ENCODE measurements at regions not wholly inside any gene's neighbourhood (a gene's known extent, or its start where the extent isn't known, plus 50 kb on each side); places are given as distances from the start of the nearest gene placed in this dataset.

DNA sequence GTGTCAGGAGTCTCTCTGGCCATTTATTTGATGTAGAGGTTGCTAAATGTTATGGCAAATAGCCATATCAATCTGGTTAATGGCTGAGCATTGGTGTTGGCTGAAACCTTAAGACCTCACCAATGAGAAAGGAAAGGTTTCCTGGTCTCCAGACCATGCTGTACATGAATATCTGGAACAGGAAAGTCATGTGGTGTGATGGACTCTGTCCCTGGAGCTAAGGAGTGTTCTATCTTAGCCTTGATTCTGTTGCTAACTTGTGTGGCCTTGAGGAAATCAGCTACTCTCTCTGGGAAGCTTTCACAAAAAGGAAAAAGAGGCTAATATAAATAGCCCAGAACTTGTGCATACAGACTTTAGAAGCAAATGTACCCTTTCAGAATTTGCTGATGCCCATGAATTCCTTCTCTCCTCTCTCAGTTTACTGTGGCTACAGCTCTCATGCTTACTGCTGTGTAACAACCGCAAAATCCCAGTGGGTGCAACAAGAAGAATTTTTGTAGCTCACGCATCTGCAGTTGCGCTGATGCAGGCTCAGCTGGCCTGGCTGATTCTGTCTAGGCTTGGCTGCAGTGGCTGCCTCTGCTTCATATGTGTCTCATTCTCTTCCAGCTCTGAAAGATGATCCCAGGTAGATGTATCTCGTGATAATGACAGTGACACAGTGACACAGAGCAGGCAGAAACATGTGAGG lies 287.5 kb downstream of the NPIPA8 start:
- Histone ChIP-seq H3K27ac (no peak overlapping the region), H3K4me1 (ENCODE audit: insufficient read depth) (no peaks in the 10 kb centered on the region), H3K27me3 (no peaks in the 10 kb centered on the region), H3K4me3 (no peak overlapping the region), H3K36me3 (no peaks in the 10 kb centered on the region), H3K9me3 (no peaks in the 10 kb centered on the region)
- DNase-seq, result no peak
- 66 to 72% (median 71%) methylated on average over 4 of the region's 4 CpGs for WGBS, 3 donors
- intact Hi-C loops (cut with DNase I), result no loop called here
- no peak for TF ChIP-seq POLR2A (IDR thresholded peaks at IDR 0.05)
- TF ChIP-seq, protein P1, sequence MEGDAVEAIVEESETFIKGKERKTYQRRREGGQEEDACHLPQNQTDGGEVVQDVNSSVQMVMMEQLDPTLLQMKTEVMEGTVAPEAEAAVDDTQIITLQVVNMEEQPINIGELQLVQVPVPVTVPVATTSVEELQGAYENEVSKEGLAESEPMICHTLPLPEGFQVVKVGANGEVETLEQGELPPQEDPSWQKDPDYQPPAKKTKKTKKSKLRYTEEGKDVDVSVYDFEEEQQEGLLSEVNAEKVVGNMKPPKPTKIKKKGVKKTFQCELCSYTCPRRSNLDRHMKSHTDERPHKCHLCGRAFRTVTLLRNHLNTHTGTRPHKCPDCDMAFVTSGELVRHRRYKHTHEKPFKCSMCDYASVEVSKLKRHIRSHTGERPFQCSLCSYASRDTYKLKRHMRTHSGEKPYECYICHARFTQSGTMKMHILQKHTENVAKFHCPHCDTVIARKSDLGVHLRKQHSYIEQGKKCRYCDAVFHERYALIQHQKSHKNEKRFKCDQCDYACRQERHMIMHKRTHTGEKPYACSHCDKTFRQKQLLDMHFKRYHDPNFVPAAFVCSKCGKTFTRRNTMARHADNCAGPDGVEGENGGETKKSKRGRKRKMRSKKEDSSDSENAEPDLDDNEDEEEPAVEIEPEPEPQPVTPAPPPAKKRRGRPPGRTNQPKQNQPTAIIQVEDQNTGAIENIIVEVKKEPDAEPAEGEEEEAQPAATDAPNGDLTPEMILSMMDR (IDR thresholded peaks at IDR 0.05), result no peak
- no peak for TF ChIP-seq EP300 (IDR thresholded peaks at IDR 0.05)

DNA sequence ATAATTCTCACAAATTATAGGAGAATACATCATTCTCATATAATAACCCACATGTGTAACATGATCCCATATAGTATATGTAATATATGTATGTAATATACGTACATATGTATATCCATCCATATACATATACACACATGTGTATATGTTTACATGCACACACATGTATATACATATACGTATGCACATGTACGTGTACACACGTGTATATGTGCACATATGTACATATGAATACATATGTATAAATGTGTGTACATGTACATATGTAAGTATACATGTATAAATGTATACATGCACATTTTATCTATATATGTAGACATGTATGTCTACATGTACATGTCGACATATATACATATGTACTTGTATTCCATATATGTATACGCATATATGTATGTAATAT lies 288.8 kb downstream of the NPIPA8 start:
- H3K9me3 ChIP-seq, result no peaks in the 10 kb centered on the region
- H3K4me1 ChIP-seq (ENCODE audit: insufficient read depth), result no peaks in the 10 kb centered on the region
- 85 to 90% (median 89%) methylated on average over 6 of the region's 6 CpGs for WGBS, 3 donors
- TF ChIP-seq, protein P1 (IDR thresholded peaks at IDR 0.05), result no peak
- TF ChIP-seq POLR2A (IDR thresholded peaks at IDR 0.05) (no peak), EP300 (IDR thresholded peaks at IDR 0.05) (no peak)
- no peaks in the 10 kb centered on the region for H3K36me3 ChIP-seq
- H3K27me3 ChIP-seq, result no peaks in the 10 kb centered on the region
- no peak for DNase-seq
- H3K4me3 ChIP-seq, result no peak overlapping the region
- H3K27ac ChIP-seq, result no peak overlapping the region
- intact Hi-C loops (cut with DNase I), result no loop called here

DNA sequence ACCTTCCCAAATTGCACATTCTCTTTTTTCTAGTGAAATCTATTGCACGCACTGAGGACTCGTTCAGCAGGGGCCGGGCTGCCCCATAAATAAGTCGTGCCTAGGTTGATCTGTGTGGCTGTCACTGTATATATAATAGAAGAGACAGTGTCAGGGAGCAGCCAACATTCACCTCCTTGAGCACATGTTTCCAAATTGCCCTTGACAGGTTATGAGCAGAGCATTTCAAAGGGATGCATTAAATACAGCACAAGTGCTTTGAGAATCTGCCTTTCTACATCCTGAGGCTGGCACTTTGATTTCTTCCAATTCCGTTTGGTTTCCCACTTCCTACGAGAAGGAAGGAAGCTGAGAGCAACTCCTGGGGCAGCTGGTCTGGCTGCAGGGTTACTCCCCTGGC lies 291.2 kb downstream of the NPIPA8 start:
- Histone ChIP-seq H3K36me3 (no peaks in the 10 kb centered on the region), H3K27ac (no peak overlapping the region), H3K4me3 (no peak overlapping the region), H3K27me3 (no peaks in the 10 kb centered on the region), H3K9me3 (no peaks in the 10 kb centered on the region), H3K4me1 (ENCODE audit: insufficient read depth) (no peaks in the 10 kb centered on the region)
- intact Hi-C loops (cut with DNase I), result no loop called here
- TF ChIP-seq POLR2A (IDR thresholded peaks at IDR 0.05), result no peak
- no peak for TF ChIP-seq EP300 (IDR thresholded peaks at IDR 0.05)
- TF ChIP-seq, protein P1 (IDR thresholded peaks at IDR 0.05), result no peak
- no peak for DNase-seq
- WGBS, 3 donors, result 59 to 66% (median 61%) methylated on average over 6 of the region's 6 CpGs

DNA sequence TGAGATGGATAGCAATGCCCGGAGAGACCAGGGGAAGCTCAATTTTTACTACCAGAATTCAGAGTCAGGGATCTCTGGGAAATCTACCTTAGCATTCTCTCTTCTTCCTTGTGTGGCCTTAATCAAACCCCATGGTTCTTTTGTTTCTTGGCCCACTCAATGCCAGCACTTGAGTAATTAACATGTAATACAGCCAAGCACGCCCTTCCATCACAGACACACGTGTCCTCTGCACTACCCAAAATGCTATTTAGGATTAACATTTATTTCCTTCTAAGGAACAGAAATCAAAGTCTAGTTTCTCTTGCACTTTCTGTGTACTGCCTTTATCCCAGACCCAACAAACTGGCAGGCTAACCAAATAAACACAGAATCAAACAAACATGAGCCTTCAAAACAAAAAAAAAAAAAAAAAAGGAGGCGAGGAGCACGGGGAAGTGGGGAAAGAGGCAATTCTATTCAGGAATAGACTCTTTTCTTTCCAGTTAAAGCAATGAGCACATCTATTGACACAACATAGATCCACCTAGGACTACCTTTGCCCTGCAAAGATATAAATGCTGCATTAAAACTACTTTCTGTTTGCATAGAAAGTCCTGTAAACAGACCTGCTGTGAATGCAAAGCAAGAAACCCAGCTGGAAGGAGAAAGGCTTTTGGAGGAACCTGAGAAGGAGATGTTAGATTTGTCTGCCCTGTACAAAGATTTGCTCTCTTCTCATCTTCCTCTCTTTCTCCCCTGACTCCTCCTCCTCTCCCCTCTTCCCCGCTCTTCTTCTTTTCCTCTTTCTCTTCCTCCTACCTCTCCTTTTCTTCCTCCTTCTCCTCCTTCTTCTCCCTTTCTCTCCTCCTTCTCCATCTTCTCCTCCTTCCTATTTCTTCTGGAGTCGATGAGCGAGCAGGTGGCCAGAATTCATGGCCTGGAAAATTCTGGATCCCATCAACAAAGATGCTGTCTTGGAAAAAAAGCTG lies 294.4 kb downstream of the NPIPA8 start:
- no peak overlapping the region for H3K4me3 ChIP-seq
- no peaks in the 10 kb centered on the region for H3K4me1 ChIP-seq (ENCODE audit: insufficient read depth)
- no peaks in the 10 kb centered on the region for H3K9me3 ChIP-seq
- H3K27ac ChIP-seq, result no peak overlapping the region
- no peak for TF ChIP-seq POLR2A (IDR thresholded peaks at IDR 0.05)
- TF ChIP-seq, protein P1 (IDR thresholded peaks at IDR 0.05), result no peak
- TF ChIP-seq EP300 (IDR thresholded peaks at IDR 0.05), result no peak
- no peak for DNase-seq
- H3K36me3 ChIP-seq, result no peaks in the 10 kb centered on the region
- H3K27me3 ChIP-seq, result no peaks in the 10 kb centered on the region
- 49 to 60% (median 53%) methylated on average over 8 of the region's 8 CpGs for WGBS, 3 donors
- intact Hi-C loops (cut with DNase I), result no loop called here

All from ovary (tissue), 7 donors.